Liver (tissue), 8 donors: ENCODE measurements at regions not wholly inside any gene's neighbourhood (a gene's known extent, or its start where the extent isn't known, plus 50 kb on each side); places are given as distances from the start of the nearest gene placed in this dataset.

Source experiments
- DNase-seq: peaks from one replicate; pipeline ENCODE4 v3.0.0-alpha.2; 2017; ENCODE audit warnings: low spot score
- H3K27ac ChIP-seq, 2 donors: one replicate each; pipeline ENCODE4 v1.7.0; 2013; ENCODE audit warnings: inconsistent platforms in 2 of 2, low read length in 2 of 2, control low read depth in 1 of 2, low read depth in 1 of 2, mild to moderate bottlenecking in 1 of 2
- H3K27me3 ChIP-seq, 4 donors: one replicate each; pipeline versions ENCODE4 v1.6.1 to v1.7.0; 2013; ENCODE audit warnings: low read length in 3 of 4, inconsistent platforms in 1 of 4, mild to moderate bottlenecking in 1 of 4, moderate library complexity in 1 of 4; ENCODE audit not compliant: control insufficient read depth in 4 of 4, insufficient read depth in 4 of 4
- H3K36me3 ChIP-seq, 4 donors: one replicate each; pipeline versions ENCODE4 v1.6.1 to v1.7.0; 2013; ENCODE audit warnings: low read length in 3 of 4, mild to moderate bottlenecking in 3 of 4, low read depth in 1 of 4, moderate library complexity in 1 of 4; ENCODE audit not compliant: control insufficient read depth in 4 of 4, insufficient read depth in 3 of 4
- H3K4me1 ChIP-seq, 4 donors: one replicate each; pipeline versions ENCODE4 v1.6.1 to v1.7.0; 2013; ENCODE audit warnings: low read length in 3 of 4, mild to moderate bottlenecking in 3 of 4, moderate library complexity in 1 of 4; ENCODE audit not compliant: control insufficient read depth in 4 of 4, insufficient read depth in 4 of 4
- H3K4me3 ChIP-seq, 3 donors: one replicate each; pipeline versions ENCODE4 v1.6.1 to v1.7.0; 2013; ENCODE audit warnings: low read length in 3 of 3, control low read depth in 1 of 3, low read depth in 1 of 3, mild to moderate bottlenecking in 1 of 3
- H3K9ac ChIP-seq, 2 donors: one replicate each; pipeline ENCODE4 v1.7.0; 2013; ENCODE audit warnings: low read length in 2 of 2, mild to moderate bottlenecking in 2 of 2, moderate library complexity in 2 of 2, control low read depth in 1 of 2, low read depth in 1 of 2
- H3K9me3 ChIP-seq, 4 donors: one replicate each; pipeline versions ENCODE4 v1.6.1 to v1.7.0; 2013; ENCODE audit warnings: low read length in 3 of 4; ENCODE audit not compliant: control insufficient read depth in 4 of 4
- ATF3 ChIP-seq: IDR thresholded peaks from 2 replicates; pipeline ENCODE4 v1.6.1; 2016; ENCODE audit warnings: antibody characterized with exemption
- CTCF ChIP-seq: fragments of 150-350 bp; IDR thresholded peaks from 2 replicates; pipeline ENCODE4 v1.5.1; 2017; ENCODE audit warnings: improper control_type of control experiment, low read depth, low read length; ENCODE audit not compliant: missing input control
- EGR1 ChIP-seq, 2 donors: IDR thresholded peaks; 2 replicates each; pipeline ENCODE4 v1.6.1; 2016 to 2018; ENCODE audit warnings: antibody characterized with exemption in 2 of 2, low read depth in 2 of 2
- FOXA1 ChIP-seq: IDR thresholded peaks from 2 replicates; pipeline ENCODE4 v1.6.1; 2016; ENCODE audit warnings: antibody characterized with exemption
- FOXA2 ChIP-seq: IDR thresholded peaks from 2 replicates; pipeline ENCODE4 v1.6.1; 2016; ENCODE audit warnings: antibody characterized with exemption
- GABPA ChIP-seq, 2 donors: IDR thresholded peaks in 1 of 2; conservative IDR thresholded peaks in 1 of 2; 2 replicates each; pipeline ENCODE4 v1.6.1; 2016; ENCODE audit warnings: antibody characterized with exemption in 2 of 2, mild to moderate bottlenecking in 1 of 2, moderate library complexity in 1 of 2
- HNF4A ChIP-seq, 2 donors: conservative IDR thresholded peaks; 2 replicates each; pipeline ENCODE4 v1.6.1; 2016; ENCODE audit warnings: antibody characterized with exemption in 2 of 2, mild to moderate bottlenecking in 2 of 2
- HNF4G ChIP-seq: IDR thresholded peaks from 2 replicates; pipeline ENCODE4 v1.6.1; 2016; ENCODE audit warnings: antibody characterized with exemption
- JUND ChIP-seq, 2 donors: IDR thresholded peaks; 2 replicates each; pipeline ENCODE4 v1.6.1; 2016; ENCODE audit warnings: antibody characterized with exemption in 2 of 2
- MAX ChIP-seq: IDR thresholded peaks from 2 replicates; pipeline ENCODE4 v1.6.1; 2016; ENCODE audit warnings: antibody characterized with exemption
- NR2F2 ChIP-seq: IDR thresholded peaks from 2 replicates; pipeline ENCODE4 v1.6.1; 2016; ENCODE audit warnings: antibody characterized with exemption
- RAD21 ChIP-seq, 2 donors: IDR thresholded peaks; 2 replicates each; pipeline ENCODE4 v1.6.1; 2016; ENCODE audit warnings: antibody characterized with exemption in 2 of 2, mild to moderate bottlenecking in 2 of 2
- REST ChIP-seq: IDR thresholded peaks from 2 replicates; pipeline ENCODE4 v1.6.1; 2016; ENCODE audit warnings: antibody characterized with exemption, mild to moderate bottlenecking
- RXRA ChIP-seq, 2 donors: IDR thresholded peaks; 2 replicates each; pipeline ENCODE4 v1.6.1; 2017 to 2018; ENCODE audit warnings: antibody characterized with exemption in 2 of 2, mild to moderate bottlenecking in 1 of 2
- SP1 ChIP-seq: IDR thresholded peaks from 2 replicates; pipeline ENCODE4 v1.6.1; 2018; ENCODE audit warnings: antibody characterized with exemption, mild to moderate bottlenecking
- TAF1 ChIP-seq: conservative IDR thresholded peaks from 2 replicates; pipeline ENCODE4 v1.6.1; 2016; ENCODE audit warnings: antibody characterized with exemption, mild to moderate bottlenecking
- YY1 ChIP-seq: IDR thresholded peaks from 2 replicates; pipeline ENCODE4 v1.6.1; 2016; ENCODE audit warnings: antibody characterized with exemption, mild to moderate bottlenecking
- ZBTB33 ChIP-seq: IDR thresholded peaks from 2 replicates; pipeline ENCODE4 v1.6.1; 2016; ENCODE audit warnings: antibody characterized with exemption
- WGBS: extraction: QIAGEN DNeasy Blood & Tissue Kit; methylation state at CpG from one replicate; pipeline ENCODE4 v1.1.7; 2013; 5-methylcytosine and 5-hydroxymethylcytosine counted together
- donor health status: healthy.
- donor health status: healthy.
- donor health status: healthy.
- donor health status: healthy.
- donor health status: healthy.

- peaks cover 0 to 5% (median 3%) of the 10 kb centered on the region in 4 donors for H3K4me1 ChIP-seq
- DNase-seq = no peak
- H3K4me3 ChIP-seq = no peak overlapping the region
- no peak overlapping the region for H3K9ac ChIP-seq
- no peaks in the 10 kb centered on the region for H3K9me3 ChIP-seq
- WGBS = 71% methylated on average over 2 of the region's 2 CpGs
- no peaks in the 10 kb centered on the region for H3K27me3 ChIP-seq
- no peaks in the 10 kb centered on the region for H3K36me3 ChIP-seq
- no peak overlapping the region for H3K27ac ChIP-seq
- TF ChIP-seq RXRA (IDR thresholded peaks at IDR 0.05) = no peak
Observed at GRCh38 chr10:57707300-57707658, 560.4 kb downstream of the IPMK start.

- WGBS = 80% methylated on average over 5 of the region's 5 CpGs
- Histone ChIP-seq H3K36me3 (no peaks in the 10 kb centered on the region), H3K4me1 (peaks cover 0 to 5% (median 3%) of the 10 kb centered on the region in 4 donors), H3K9me3 (no peaks in the 10 kb centered on the region), H3K27me3 (no peaks in the 10 kb centered on the region), H3K9ac (no peak overlapping the region), H3K27ac (no peak overlapping the region), H3K4me3 (no peak overlapping the region)
- DNase-seq = no peak
- TF ChIP-seq RXRA (IDR thresholded peaks at IDR 0.05) = no peak
- TF ChIP-seq TAF1 = no peak
- TF ChIP-seq SP1 = no peak
- TF ChIP-seq MAX = no peak
- TF ChIP-seq HNF4A (conservative IDR thresholded peaks at IDR 0.05) = no peak
- no peak for TF ChIP-seq GABPA (IDR thresholded peaks at IDR 0.05 in 1 of 2, conservative IDR thresholded peaks at IDR 0.05 in 1 of 2)
- no peak for TF ChIP-seq HNF4G
- TF ChIP-seq RAD21 (IDR thresholded peaks at IDR 0.05) = no peak
- no peak for TF ChIP-seq CTCF
- TF ChIP-seq ZBTB33 = no peak
- no peak for TF ChIP-seq FOXA1
- no peak for TF ChIP-seq JUND (IDR thresholded peaks at IDR 0.05)
- no peak for TF ChIP-seq FOXA2
- TF ChIP-seq NR2F2 = no peak
- TF ChIP-seq ATF3 = no peak
- TF ChIP-seq YY1 = no peak
- TF ChIP-seq REST = no peak
- no peak for TF ChIP-seq EGR1 (IDR thresholded peaks at IDR 0.05; ENCODE audit: low read depth in 2 of 2)
Observed at GRCh38 chr10:57706576-57707299, 561.0 kb downstream of the IPMK start.
